GM19239 (cell line): ENCODE measurements at regions not wholly inside any gene's neighbourhood (a gene's known extent, or its start where the extent isn't known, plus 50 kb on each side); places are given as distances from the start of the nearest gene placed in this dataset.

ENCODE experiments used
- DNase-seq: peaks from one replicate; pipeline ENCODE4 v3.0.0; 2011; ENCODE audit warnings: low spot score; ENCODE audit not compliant: insufficient read length
- FAIRE-seq: peaks from 2 replicates; lab custom pipeline; 2011; peaks lifted over from hg19 to GRCh38; lab: Jason Lieb, UNC

DNA sequence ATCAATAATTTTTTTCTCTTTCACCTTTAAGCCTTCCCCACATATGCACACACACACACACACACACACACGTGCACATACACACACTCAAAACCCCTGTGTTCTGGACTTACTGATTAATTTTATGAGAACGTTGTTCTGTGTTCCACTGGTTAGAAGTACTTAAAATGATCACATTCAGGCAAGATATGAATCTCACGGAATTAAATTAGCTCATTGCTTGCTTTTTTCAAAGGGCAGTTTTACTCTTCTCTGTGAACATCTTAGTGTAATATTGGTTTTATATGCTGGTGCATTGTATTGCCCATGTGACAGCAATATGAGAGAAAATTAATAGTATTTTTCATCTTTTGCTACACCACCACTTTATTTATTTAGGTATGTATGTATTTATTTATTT lies 377.3 kb upstream of the RBFOX1 start:
- no peak for FAIRE-seq

DNA sequence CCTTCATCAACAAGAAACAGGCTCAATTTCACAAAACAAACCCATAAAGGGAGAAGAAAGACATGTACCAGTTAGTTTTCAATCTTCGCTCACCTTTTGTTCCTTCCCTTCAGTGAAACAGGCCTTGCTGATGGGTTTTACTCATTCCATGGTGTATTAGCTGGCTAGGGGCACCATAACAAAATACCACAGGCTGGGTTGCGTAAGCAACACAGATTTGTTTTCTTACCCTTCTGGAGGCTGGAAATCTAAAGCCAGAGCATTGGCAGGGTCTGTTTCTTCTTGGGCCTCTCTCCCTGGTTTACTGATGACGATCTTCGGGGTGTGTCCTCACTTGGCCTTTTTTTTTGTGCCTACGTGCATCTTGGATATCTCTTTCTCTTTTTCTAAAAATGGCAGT lies 383.4 kb upstream of the RBFOX1 start:
- no peak for FAIRE-seq
- no peak for DNase-seq

More for the DNA sequence above, 377.3 kb upstream of the RBFOX1 start:
- DNase-seq: no peak

DNA sequence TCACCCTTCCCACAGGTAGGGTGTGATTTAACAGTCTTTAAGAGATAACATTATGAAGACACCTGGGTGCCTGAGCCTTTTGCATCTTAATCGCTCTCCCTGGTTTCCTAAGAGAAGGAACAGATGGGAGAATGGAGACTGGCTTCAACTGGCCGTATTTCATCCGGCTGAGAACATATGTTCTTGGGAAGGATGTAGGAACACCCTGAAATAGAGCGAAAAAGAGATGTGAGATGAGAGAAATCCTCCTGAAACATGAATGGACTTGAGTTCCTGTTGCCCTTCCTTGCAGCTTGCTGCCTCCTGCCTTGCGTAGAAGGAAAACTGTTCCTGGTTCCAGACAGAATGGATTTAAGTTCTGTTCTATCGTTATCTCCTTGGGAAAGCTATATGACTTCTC lies 385.4 kb upstream of the RBFOX1 start:
- FAIRE-seq (no peak), DNase-seq (no peak)

DNA sequence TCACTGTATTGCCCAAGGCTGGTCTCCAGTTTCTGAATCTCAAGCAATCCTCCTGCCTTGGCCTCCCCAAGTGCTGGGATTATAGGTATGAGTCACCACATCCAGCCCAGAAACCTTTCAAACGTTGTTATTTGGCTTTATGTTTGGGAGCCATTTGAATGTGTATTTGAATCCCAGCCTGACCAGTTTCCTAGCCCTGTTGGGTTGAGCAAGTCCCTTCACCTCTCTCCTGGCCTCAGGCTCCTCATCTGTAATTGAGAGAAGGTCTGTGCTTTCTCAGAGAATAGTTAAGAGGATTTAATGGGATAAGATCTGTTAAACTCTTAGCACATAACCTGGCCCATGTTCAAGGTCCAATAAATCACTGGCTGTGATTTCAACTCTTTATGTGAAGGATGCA lies 385.8 kb upstream of the RBFOX1 start:
- FAIRE-seq: no peak

DNA sequence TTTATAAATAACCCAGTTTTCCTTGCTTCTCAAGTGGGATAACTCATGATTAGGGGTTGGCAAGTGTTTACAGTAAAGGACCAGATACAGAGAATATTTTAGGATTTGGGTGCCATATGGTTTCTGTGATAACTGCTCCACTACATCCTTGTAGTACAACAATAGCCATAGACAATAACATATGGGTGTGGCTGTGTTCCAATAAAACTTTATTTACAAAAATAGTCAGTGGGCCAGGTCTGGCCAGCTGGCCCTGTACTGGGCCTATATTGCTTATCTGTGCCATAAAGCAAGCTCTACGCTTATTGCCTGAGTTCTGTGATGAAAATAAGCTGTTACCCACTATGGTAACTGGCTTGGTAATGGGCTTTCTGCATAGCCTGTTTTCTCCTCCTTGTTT lies 386.5 kb upstream of the RBFOX1 start:
- no peak for DNase-seq
- FAIRE-seq: no peak

More for the DNA sequence above, 385.8 kb upstream of the RBFOX1 start:
- no peak for DNase-seq

DNA sequence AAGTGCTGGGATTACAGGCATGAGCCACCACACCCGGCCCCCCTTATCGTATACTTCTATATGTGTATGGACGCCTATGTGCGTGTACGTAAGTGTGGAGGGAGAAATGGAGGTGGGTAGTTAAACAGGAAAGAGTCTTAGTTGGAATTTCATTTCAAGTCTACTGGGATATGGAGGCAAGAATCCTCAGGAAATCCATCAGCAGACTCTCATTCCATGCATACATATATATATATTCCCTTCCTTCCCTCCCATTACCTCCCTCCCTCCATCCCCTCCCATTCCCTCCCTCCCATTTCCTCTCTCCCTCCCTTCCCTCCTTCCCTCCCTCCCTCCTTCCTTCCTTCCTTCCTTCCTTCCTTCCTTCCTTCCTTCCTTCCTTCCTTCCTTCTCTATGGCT lies 391.7 kb upstream of the RBFOX1 start:
- FAIRE-seq: no peak

DNA sequence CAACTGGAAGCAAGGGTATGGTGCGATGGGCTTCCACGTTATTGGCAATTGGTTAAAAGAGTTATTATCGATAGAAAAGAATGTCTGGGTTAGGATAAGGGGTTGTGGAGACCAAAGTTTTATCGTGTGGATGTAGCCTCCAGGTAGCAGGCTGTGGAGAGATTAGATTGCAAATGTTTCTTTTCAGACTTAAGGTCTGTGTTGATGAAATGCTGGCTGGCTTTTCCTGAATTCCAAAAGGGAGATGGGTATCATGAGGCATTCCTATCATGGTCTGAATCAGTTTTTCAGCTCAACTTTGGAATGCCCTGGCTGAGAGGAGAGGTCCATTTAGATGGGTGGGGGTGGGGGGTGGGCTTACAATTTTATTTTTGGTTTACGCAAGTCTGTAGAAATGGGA lies 395.0 kb upstream of the RBFOX1 start:
- FAIRE-seq (no peak), DNase-seq (no peak)

More for the DNA sequence above, 391.7 kb upstream of the RBFOX1 start:
- DNase-seq: no peak

DNA sequence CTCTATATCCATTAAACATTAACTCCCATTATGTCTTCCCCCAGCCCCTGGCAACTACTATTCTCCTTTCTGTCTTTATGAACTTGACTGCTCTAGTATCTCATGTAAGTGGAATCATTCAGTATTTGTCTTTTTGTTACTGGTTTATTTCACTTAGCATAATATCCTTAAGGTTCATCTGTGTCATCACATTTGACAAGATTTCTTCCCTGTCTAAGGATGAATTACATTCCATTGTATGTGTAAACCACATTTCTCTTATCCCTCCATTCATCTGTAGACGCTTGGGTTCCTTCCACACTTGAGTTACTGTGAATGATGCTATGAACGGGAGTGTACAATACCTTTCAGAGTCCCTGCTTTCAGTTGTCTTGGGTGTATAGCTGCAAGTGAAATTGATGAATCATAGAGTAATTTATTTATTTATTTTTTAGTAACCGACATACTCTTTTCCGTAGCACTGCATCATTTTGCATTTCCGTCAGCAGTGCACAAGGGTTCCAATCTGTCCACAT lies 399.7 kb upstream of the RBFOX1 start:
- no peak for FAIRE-seq
- DNase-seq: no peak

DNA sequence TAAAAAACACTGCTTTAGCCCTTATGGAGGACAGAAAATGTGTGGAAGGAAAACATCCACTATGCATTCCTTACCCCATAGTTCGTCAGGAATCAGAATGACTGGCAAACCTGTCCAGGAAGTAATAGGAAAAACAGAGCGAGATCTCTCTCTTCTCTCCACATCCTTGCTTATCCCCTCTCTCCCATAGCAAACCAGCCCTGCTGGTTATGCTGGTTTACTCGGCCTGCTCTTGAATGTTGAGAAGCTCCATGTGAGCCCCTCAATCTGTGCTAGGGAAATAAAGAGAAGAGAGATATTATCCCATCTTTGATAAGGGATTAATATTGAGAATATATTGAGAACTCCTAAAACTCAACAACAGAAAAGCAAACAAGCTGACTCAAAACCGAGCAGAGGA lies 402.8 kb upstream of the RBFOX1 start:
- no peak for DNase-seq
- FAIRE-seq: no peak

DNA sequence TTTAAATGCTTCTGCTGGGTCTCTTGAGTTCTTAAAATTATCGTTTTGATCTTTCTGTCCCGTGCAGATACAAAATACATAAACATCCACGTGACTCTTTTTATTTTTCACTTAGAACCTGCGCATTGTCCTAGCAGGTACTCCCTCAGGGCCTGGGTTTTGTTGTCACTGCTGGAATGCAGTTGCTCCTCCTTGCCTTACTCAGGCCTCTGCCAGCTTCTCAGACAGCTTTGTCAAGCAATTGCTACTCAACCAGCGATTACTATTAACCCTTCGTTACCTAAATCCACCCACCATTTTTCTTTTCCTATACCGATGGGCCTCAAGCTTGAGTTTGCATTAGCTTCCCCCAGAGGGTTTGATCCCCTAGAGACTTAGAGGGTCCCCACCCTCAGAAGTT lies 405.9 kb upstream of the RBFOX1 start:
- FAIRE-seq: no peak
- no peak for DNase-seq

DNA sequence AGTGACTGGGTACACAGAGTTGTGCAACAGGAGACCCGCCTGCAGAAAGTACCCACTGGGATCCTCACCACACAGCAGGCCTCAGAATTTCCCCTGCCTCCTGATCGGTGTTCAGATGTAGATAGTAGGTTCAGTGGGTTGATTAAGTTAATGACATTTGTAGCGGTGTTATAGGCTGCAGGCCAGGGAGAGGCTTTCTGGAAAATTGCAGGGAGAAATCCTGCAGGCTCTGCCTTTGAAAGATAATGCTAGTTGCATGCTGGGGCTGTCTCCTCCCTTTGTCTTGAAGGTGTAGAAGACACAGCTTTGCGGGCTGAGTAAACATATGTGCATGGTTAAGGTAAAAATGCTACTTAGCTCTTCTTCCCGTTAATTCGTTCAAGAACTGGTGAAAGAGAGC lies 406.3 kb upstream of the RBFOX1 start:
- DNase-seq: no peak
- no peak for FAIRE-seq

DNA sequence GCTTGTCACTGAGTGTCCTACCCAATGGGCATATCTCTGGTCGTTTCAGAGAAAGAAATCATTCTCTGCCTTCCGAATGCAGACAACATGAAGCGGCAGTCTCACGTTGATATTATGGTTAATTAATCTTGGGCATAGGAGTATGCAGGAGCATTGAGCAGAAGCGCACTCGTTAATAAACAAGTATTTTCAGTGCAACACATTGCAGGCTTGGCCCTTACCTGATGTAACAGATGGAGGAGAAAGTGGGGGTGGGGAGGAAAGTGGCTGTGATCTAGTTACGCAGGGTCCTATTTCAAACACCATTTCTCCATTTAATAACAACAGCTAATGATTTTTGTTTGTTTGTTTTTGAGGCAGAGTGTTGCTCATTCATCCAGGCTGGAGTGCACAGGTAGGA lies 414.0 kb upstream of the RBFOX1 start:
- no peak for FAIRE-seq
- no peak for DNase-seq

DNA sequence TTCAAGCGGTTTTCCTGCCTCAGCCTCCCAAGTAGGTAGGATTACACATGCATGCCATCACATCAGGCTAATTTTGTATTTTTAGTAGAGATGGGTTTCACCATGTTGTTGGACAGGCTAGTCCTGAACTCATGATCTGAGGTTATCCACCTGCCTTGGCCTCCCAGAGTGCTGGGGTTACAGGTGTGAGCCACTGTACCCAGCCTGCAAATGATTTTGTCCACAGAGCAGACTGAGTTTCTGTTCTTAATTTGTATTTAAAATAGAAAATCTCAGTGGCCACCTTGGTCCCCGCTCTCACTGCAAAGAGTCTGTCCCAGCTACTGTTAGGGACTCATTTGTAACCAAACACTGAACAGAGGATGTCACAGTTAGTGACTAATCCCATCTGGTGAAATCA lies 415.7 kb upstream of the RBFOX1 start:
- FAIRE-seq (no peak), DNase-seq (no peak)

DNA sequence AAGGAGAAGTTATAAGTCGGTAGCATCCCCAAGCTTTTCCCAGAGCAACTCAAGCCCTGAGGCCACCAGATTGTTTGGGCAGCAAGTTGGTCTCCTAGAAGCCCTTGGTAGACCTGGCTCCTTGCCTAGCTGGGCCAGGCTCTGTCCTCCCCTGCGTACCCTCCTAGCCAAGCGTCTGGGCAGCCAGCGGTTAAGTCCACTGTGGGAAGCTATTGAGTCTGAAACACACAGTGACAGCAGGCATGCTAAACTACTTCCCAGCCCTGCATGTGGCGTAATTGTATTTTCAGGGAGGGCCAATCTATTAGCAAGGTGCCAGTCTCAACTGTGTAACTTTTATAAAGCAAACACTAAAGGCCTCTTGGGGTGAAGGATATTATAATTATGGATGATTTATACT lies 419.1 kb upstream of the RBFOX1 start:
- no peak for FAIRE-seq
- no peak for DNase-seq

DNA sequence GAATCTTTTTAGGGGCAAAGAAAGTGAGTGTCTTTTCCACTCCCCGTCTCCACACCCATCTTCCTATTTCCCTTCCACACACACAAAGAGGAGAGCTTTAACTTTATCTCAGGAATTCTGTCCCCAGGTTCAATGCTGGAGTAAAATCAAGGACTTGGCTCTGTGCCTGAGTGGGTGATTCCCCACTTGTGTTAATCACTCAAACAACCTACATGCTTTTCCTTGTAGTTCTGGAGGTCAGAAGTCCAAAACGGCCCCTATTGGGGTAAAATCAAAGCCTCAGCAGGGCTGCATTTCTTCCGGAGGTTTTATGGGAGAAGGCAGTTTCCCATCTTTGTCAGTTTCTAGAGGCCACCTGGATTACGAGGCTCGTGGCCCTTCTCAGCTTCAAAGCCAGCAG lies 422.3 kb upstream of the RBFOX1 start:
- FAIRE-seq (no peak), DNase-seq (no peak)

DNA sequence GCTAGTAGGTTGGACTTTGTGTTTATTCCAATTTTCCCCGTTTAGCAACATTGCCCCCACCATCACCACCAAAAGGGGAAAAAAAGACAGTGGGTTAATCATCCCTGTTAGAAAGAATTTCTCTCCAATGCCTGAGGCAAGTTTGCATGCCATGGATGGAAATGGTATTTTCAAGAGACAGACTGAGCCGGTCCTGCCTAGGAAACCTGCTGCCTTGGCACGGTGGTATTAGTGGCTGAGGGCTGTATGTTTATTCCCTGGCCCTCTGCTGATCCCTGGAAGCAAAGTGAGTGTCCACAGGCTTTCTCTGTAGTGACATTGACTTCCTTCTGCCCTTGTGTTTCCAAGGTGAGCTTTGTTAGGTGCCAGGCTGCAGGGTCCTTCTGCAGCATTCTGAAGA lies 427.0 kb upstream of the RBFOX1 start:
- no peak for FAIRE-seq

DNA sequence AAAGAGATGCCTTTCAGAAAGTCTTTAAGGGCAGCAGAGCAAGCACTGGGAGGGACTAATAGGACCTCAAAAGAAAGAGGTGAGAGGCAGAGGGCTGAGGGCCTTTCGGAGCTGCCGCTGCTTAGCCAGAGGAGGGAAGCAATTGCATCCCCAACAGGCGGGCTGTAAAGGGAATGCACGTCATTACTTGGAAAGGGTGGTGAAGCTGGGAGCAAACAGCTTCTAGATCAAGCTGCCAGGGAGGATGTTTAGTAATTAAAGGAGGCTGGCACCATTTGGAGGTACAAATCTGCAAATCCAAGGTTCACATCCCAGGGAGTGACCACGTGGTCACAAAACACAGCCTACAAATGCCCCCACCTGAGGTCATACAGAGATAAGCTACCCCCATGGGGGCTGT lies 429.0 kb upstream of the RBFOX1 start:
- FAIRE-seq (no peak), DNase-seq (no peak)

More for the DNA sequence above, 427.0 kb upstream of the RBFOX1 start:
- DNase-seq: no peak

DNA sequence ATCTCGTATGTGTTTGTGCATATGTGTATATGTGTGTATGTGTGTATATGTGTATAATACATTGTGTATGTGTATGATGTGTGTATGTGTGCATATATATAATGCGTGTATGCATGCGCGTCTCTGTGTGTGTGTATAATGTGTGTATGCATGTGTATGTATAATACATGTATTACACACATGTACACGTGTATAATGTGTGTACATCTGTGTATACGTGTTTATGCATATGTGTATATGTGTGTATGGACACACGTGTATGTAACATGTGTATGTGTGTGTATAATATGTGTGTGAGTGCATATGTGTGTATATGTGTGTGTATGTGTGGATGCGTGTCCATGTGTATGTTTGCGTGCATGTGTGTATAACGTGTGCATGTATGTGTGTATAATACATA lies 433.7 kb upstream of the RBFOX1 start:
- FAIRE-seq: no peak
- no peak for DNase-seq

DNA sequence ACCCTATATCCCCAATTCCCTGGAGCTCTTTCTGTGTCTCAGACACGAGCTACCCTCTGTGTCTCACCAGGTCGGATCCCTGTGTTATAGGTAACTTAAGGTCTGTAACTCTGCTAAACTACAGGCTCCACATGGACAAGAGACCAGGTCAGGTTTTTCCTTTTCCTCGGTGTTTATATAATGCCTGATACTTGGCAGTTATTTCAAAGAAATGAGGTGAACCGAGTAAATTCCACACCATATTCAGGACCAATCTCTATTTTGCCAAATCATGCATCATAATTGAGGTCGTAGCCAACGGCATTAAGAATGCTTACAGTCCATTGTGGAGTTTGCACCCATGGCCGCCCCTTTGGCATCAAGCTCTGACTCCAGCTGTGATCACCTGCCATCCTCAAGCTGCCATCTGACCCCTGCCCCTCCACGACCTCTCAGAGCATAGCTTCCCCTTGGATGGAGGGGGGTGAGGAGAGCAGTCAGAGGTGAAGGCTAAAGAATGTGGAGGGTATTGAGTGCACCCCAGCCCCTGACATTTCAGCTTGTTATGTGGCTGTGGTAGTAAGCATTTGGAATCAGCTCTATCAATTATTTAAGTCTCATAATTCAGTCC lies 434.7 kb upstream of the RBFOX1 start:
- no peak for DNase-seq
- FAIRE-seq: no peak

DNA sequence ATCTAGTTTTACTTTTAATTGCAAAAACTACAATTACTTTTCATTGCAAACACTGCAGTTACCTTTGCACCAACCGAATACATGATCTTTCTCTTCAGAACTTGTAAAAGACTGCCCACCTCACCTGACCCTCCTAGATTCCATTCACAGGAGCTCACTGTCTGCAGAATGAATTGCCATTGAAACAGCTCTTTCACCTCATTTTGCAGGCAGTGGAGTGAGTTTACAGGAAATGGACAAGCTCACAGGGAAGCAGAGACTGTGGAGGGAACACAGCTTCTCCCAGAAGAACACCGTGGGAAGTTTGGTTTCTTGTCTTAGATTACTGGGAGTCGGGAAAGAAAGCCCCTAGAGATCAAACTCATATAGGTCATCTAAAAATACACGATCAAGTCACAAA lies 439.7 kb upstream of the RBFOX1 start:
- no peak for FAIRE-seq

DNA sequence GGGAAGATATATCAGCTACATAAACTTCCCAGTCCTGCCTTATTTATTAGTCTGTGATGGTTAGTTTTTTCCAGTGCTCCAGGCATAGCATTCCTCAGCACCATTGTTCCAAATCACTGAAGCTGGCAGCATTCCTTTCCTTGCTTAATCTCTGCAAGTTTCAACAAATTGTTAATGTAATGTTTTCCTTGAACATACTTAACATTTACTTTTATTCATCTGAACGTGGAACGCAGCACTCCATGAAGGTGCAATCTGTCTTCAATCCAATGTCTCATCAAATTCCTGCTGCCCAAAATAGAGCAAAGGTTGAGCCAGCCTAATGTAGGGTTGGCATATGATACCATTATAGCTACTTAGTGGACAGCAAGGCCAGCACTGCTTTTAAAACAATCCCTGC lies 441.1 kb upstream of the RBFOX1 start:
- FAIRE-seq (no peak), DNase-seq (no peak)

More for the DNA sequence above, 439.7 kb upstream of the RBFOX1 start:
- no peak for DNase-seq

DNA sequence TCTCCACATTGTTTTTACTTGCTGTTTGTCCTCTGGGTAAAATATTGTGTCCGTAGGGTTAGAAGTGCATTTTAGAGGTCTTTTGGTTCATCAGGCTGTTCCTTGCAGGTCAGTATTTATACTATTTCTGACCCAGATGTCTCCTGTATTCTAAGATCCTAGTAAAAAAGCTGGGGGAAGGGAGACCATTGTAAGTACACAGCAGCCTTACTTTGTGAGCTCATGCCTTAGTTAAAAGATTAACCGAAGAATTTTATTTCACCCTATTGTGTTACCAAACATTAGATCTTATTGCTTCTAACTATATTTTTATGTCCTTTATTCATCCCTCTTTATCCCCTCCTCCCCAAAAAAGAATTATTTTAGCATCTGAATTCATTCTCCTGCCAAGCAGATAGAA lies 444.1 kb upstream of the RBFOX1 start:
- no peak for DNase-seq
- no peak for FAIRE-seq

DNA sequence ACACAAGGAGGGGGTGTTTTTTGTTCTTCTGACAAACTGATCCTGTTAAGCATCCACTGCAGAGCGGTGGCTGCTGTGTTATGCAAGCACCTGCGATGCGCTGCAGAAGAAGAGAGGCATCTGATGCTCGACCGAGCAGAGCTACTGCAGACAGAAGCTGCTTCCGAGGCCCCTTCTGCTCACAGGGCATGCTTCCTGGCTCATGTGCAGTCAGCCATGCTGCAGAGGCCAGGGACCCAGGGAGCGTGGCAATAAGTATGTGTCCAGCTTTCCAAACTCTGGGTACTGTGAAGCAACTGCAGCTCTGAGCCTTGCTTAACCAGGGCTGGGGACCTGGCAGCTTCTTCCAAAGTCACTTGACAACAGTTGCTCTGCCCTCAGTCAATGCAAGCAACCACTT lies 448.6 kb upstream of the RBFOX1 start:
- DNase-seq: no peak
- FAIRE-seq: no peak
